NCI-H2107 (cell line): ENCODE measurements at regions not wholly inside any gene's neighbourhood (a gene's known extent, or its start where the extent isn't known, plus 50 kb on each side); places are given as distances from the start of the nearest gene placed in this dataset.

Experiments used
- DNase-seq: peaks from one replicate; lab custom pipeline; 2025; lab: John Stamatoyannopoulos, UW

GRCh38 chr1:165073185-165074007, 283.1 kb downstream of the LMX1A start:
- peak; percentile 57 for DNase-seq

DNA sequence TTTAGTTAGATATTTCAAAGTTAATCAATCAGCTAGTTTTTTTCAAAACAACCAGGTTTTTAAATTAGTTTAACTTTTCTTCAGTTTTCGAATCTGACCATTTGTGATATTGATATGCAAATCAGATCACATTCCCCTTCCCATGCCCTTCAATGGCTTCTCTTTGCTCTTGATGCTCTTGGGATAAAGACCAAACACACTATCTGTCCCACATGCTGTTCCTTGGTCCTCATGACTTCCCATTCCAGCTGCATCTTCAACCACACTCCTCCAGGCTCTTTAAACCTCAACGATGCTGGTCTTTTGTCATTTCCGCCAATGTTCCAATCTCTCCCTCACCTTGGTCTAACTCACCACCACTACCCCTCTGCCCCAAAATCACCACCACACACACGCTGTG, 285.8 kb downstream of the LMX1A start:
- no peak for DNase-seq

GRCh38 chr1:165069829-165070228, 286.7 kb downstream of the LMX1A start:
- no peak for DNase-seq

- DNase-seq: peak; percentile 24
These were observed 287.8 kb downstream of the LMX1A start for GRCh38 chr1:165068741-165069140.

- DNase-seq: no peak
These were observed 288.7 kb downstream of the LMX1A start for GRCh38 chr1:165067829-165068228.

- DNase-seq: no peak
These were observed 293.1 kb downstream of the LMX1A start for GRCh38 chr1:165063181-165063965.

DNA sequence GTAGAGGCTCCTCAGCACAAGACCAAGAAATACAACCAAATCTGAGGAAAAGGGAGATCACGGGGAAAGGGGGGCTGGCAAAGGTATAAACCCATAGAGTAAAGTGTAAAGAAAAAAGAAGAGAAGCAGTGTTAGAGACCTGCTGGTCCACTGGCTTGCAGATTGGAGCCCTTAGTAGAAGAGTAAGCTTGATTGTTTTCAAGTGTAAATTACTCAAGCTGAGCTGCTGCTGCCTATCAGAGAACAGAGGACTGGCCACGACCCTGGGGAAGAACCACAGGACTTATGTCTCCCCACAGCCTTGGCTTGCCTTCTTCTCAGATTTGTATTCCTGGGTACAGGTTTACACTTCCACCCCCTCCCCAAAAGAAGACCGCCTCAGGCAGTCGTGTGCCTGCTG, 294.2 kb downstream of the LMX1A start:
- DNase-seq: no peak

- no peak for DNase-seq
These were observed 296.2 kb downstream of the LMX1A start for GRCh38 chr1:165060285-165060793.

DNA sequence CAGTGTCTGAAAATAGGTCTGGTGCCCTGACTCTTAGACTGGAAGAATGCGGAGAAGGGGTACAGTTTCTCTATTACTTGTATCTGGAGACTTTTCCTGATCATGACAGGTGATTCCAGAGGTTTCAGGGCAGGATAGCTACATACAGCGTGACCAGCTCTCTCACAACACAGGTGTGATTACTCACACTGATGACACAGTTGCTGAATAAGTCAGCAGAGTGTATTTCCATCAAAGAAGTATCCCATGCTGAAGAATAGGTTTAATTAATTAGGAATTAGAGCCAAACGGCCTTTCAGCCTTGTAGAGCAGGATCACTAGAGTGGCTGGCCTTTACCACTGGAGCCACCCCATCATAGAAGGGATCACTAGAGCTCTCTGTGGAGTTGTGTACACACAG, 298.6 kb downstream of the LMX1A start:
- no peak for DNase-seq

- DNase-seq: no peak
These were observed 299.6 kb downstream of the LMX1A start for GRCh38 chr1:165056914-165057313.

DNA sequence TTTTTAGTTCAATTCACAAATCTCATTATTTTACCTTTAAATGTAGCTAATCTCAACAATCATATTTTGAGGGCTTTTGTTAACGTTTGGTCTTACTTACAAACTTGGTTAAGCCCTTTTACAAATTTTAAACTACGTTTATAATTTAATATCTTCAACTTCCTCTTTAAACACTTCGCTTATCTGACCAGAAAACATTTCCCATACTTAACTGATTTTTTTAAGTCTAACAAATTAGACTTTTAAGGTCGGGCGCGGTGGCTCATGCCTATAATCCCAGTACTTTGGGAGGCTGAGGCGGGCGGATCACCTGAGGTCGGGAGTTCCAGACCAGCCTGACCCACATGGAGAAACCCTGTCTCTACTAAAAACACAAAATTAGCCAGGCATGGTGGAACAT, 300.9 kb downstream of the LMX1A start:
- no peak for DNase-seq

GRCh38 chr1:165054627-165055026, 301.9 kb downstream of the LMX1A start:
- DNase-seq: no peak

GRCh38 chr1:165053351-165053750, 303.2 kb downstream of the LMX1A start:
- DNase-seq: no peak

DNA sequence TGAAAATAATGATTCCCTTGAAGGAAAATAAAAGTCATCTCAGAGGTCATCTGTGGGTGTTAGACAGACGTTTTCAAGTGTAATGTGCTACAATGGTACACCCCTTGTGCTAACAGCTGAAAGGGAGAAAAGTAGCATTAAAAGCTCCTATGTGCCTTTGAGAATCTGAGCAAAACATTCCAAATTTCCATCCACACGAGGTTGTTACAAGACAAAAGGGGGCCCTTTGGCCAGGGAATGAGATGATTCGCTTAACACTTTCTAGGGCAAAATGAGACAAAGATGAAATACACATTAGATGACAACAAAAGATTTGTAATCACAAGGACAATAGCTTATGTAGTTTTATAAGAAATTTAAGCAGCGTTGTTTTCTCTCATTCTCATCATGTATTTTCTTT, 303.6 kb downstream of the LMX1A start:
- no peak for DNase-seq

GRCh38 chr1:165052431-165052830, 304.1 kb downstream of the LMX1A start:
- DNase-seq: no peak

GRCh38 chr1:165050246-165050645, 306.3 kb downstream of the LMX1A start:
- no peak for DNase-seq

DNA sequence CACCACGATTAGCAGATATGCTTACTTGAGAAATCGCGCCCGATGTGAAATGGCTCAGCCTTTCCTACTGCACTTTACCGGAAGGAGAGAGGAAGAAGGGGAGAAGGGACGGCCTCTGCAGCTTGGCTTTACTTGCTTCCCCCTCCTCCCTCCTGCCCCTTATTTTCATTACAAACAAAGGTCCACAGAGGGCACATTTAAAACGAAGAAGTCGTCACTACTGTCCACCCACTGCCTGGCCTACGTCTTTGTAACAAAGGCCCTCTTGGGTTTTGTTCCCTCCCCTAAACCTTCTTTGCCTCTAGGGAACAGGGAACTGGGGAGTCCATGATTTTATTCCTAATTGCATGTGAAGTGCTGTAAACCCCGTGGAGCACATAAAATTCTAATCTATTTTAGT, 308.5 kb downstream of the LMX1A start:
- no peak for DNase-seq

DNA sequence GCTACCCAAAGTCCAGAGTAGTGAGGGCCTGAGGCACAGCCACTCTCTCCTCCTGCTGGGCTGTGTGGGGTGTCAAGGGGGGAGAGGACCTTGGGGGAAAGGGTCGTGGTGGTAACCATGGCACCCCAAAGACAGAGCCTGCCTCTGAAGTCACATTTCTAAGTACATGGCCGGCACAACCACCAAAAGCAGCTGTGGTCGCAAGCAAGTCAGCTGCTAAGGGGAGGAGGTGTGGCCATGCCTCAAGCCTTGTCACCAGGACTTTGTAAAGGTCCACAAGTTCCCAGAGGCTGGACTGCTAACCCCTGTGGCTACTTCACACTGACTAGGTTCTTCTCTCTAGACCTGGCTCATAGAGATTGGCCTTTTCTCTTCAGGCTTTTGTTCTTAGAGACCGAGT, 310.6 kb downstream of the LMX1A start:
- no peak for DNase-seq

DNA sequence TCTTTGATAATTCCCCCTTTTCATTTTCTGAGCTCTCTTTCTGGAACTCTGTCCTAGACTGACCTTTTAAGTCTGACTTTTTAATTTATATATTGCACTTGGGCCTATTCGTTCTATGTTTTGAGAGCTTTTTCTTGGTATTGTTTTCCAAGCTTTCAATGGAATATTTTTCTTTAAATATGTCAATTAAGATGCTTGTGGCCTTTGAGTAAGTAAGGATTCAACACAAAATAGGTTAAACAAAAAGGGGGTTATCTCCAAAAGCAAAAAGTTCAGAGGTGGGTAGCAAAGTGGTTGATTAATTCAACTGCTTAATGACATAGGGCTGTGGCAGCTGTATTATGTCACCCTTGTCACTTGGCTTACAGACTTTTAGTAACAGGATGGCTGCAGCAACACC, 315.9 kb downstream of the LMX1A start:
- DNase-seq: no peak

GRCh38 chr1:165039996-165040395, 316.5 kb downstream of the LMX1A start:
- DNase-seq: no peak

DNA sequence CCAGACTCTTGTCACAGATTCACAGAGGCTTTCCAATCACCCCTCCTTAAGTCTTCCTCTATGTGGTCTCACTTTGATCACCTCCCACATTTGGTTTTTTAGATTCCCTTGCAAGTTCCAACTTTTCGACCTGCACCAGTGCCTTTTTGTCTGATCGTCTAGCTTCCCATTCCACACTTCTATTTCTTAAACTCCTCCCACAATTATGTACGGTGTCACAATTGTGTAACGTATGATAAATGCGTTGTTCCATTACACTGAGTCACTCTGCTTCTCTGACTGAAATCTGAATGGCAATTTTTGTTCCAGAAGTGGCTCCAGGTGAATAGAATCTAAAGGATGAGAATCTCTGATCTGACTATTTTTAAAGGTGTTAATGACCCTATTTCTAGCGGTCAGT, 320.1 kb downstream of the LMX1A start:
- no peak for DNase-seq

DNA sequence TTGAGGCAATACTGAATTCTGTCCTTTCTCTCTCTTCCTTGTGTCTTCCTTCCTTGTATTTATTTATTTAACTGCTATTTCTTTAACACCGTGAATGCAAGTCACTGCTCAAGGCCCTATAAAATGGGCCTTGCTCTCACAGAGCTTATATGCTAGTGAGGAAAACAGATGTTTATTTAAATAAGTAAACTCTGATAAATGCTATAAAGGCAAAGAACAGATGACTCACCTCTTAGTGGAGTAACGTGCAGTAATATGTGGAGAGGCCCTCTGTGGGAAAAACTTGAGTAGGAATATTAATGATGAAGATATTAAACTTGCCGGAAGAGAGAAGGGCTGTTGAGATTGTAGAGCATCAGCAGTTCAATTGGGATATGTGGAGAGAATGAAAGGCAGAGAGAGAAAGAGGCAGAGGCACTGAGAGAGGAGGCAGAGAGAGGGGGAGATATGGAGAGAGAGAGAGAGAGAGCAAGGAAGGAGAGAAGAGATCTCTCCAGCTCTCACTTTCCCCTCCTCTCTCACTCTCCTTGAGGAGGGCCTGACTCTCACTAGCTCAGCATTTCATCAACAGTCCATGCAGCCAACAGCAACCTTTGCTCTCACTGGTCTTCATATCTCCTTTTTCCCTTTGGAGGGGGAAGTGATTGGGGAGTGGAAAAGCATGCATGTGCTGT, 322.2 kb downstream of the LMX1A start:
- DNase-seq: no peak

DNA sequence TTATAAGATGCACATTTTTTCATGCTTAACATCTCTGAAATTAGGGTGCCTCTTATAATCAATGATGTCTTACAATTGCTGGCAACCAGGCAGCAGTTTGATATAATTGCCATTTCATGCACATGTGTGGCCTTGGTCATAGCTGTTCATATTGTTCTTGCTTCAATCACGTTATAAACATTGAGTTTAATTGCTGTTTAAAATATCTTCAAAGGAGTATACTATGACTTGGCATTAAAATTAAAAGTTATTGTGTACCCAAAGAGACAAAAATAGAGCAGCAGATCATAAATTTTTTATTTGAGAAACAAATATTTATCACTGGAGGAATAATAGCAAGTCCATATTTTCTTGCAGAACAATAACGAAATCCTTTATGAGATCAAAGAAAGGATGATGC, 325.5 kb downstream of the LMX1A start:
- DNase-seq: no peak
